HG03280 (cell line): ENCODE measurements at regions not wholly inside any gene's neighbourhood (a gene's known extent, or its start where the extent isn't known, plus 50 kb on each side); places are given as distances from the start of the nearest gene placed in this dataset.

Experiments used
- ATAC-seq: cut with Tn5 transposase; IDR thresholded peaks from one replicate; pipeline ENCODE4 v1.9.1; 2021; ENCODE audit warnings: mild to moderate bottlenecking, moderate library complexity; ENCODE audit not compliant: unreplicated experiment

DNA sequence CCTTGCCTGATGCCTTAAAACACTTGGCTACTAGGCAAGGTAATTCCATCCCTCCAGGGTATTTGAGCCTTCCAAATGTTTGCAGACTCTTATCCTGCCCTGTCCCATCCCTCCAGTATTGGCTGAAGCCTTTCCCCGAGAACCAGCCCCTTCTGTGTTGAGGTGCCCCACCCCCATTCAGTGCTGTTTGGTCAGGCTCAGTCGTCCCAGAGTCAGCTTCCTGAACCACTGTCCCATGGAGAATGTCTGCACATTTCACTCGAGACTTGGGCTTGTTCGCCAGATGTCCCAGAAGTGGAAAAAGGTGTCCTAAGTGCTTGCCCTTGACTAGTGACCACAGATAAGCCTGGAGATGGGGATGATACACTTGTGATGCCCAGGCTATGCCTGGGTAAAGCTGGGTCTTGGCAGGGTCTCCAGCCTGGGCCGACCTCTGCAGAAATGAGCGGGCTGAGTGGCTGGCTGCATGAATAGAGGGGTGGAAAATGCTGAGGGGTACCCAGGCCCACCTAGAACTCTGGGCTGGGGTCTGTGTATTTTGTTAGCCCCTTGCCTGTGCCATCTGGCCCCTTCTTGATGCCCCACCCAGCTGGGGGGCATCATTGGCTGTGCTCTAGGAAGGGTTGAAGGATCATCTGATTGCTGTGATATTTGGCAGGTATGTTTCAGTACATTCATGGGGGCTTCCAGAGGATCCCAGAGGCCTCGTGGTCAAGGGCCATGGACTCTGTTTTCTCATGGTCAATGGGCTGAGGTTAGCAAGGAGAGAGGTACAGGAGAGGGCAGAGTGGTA lies 178.4 kb downstream of the MACROH2A1 start:
- no peak for ATAC-seq

DNA sequence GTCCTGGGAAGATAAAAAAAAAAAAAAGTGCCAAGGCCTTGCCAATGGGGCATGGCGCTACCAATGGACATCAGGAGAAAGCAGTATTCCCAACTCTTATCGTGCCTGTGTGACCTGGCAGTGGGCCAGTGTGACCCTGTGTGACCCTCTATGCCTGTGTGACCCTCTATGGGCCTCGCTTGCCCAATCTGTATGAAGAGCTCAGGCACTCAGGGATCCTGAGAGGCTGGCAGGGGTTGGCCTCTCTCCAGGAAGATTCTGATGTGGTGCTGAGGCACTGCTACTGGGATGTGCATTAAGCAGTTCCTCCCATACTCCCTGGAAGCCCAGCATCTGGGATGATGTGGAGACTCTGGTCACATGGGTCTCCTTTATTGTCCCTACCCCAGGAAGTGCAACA lies 179.2 kb downstream of the MACROH2A1 start:
- ATAC-seq, result no peak

DNA sequence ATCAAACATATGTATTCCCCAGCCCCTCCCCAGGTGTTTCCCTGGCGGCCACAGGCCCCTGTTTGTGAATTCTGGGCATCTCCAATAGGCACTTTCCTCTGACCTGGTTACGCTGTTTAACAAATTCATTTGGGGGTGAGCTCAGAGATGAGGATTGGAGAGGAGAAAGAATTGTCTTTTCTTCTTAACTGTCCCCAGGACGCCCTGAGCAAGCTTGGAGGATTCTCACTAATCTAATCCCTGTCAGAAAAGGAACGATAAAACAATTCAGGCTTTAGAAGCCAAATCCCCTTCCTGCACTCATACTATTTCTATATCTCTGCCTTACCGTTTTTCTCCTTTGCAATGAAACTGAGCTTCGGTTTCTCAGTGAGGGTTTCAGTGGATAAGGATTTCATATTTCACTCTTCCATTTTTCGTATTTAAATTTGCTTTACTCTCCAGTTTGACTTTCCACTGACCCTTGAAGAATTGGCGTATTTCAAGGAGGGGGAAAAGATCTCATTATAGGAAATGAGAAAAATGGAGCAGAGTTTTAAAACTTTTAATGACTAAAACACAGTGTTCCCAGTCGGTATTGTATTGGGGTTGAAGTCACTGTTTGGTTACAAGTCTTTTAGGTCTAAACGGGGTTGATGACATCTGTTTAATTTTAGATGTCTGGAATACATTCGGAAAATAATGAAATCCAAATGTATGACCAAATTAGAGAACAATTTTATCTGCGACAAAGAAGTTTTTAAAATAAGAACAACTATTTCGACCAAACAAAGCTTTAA lies 180.1 kb downstream of the MACROH2A1 start:
- no peak for ATAC-seq

DNA sequence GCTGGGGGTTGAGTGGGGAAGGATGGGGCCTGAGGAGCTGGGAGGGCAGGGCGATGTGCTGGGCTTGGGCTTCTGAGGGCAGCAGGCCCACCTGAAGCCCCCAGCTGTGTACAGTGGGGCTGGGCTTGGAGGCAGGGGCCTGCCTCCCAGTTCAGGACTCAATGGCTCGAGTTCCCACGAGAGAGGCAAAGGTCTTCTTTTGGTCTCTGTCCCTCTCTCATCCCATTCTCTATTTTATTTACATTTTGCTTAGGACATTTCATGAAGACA lies 180.6 kb downstream of the MACROH2A1 start:
- no peak for ATAC-seq

DNA sequence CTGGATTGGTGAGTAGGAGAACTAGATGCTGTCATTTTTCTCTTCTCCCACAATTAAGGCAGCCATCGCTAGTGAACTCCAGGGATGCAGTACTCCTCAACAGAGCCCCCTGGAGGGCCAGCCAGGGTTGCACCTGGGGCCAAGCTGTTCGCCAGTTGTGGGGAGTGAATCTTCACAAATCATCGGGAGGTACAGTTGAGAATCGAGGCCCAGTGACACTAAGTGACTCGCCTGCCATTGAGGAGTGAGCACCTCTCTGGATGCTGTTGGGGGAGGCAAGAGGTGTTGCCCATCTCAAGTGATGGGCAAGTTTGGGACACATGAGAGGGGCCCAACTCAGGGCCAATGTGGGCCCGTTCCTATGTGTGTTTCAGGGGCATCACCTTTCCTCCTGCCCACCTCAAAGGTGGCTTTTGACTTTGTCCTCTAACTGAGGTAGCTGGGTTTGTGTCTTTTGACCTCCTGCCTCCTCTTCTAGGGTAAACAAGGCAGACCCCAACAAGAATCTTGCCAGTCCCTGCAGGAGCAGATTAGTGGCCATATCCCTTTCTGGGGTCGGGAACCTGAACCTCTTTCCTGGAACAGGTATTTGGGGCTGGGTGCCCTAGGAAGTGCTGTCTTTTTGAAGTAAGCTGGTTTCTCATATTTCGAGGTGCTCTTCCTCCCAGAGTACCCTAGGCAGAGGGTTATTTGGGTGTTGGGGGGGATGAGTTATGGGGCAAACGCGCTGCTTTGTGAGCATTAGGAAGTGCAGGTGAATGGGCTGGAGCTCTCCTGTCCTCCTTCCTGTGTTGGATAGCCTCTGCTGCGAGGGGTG lies 181.2 kb downstream of the MACROH2A1 start:
- ATAC-seq, result no peak

DNA sequence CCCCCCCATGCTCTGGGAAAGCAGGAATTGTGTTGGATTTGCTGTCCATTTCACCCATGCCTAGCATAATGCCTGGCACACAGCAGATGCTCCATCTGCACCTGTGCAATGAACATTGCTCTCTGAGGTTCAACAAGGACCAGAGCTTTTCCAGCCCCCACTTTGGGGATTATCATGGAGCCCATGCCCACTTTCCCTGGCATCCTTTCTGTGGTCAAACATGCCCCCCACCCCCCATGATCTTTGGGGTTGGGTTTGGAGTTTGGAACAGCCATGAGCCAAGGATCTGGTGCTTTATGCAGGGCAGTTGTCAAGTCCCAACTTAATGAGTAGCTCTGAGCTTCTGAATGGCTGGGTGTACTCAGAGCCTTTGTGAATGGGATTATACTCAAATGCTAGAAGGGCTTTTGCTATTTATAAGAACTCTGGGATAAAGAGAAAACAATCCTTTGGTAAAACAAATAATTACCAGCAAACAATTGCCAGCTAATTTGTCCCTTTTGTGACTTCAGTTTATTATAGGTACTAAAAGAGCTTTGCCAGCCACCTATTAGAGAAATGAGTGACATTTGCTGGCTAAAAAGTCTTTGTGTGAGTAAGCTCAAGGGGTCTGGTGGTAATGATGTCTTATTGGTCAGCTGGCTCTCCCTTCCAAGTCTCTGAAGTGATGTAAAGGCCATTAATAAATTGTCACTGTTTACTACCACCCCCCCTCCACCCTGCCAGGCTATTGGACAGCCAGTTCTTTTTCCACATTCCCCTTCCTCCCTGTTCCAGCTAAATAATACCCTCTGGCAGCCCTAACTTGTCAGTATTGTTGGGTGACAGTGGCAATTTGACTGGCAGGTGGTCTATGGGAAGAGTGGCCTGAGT lies 182.3 kb downstream of the MACROH2A1 start:
- ATAC-seq, result no peak

DNA sequence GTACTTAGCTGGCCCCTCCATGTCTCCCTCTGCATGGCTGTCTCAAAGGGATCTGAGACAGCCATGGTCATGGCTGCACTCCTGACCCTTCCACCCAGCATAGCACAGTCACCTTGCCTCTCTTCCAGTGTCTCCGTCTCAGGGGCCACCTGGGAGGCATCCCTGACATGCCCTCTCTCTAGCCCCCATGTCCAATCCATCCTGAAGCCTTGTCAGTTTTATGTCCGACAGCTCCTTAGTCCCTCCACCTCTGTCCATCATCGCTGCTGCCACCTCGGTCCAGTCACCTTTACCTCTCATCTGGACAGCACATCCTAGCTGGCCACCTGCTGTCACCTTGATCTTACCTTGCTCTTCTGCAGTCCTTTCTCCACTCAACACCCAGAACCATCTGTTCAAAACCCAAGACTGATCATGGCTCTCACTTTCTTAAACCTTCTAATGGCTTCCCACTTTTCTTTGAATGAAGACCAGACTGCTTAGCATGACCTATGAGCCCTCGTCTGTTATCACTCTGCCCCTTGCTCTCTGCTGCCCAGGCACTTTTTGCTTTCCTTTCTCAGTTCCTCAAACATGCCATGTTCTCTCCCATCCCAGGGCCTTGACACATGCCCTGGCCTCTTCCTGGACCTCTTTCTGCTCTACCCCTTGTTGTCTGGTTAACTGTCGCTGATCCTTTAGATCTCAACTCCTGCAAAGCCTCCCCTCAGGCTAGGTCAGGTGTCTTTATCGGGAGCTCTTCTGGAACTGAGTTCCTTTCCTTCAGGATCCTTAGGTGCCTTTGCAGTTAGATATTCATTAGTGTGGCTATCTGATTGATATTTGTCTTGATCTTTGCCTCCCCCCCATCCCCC lies 181.8 kb upstream of the PITX1 start:
- no peak for ATAC-seq

DNA sequence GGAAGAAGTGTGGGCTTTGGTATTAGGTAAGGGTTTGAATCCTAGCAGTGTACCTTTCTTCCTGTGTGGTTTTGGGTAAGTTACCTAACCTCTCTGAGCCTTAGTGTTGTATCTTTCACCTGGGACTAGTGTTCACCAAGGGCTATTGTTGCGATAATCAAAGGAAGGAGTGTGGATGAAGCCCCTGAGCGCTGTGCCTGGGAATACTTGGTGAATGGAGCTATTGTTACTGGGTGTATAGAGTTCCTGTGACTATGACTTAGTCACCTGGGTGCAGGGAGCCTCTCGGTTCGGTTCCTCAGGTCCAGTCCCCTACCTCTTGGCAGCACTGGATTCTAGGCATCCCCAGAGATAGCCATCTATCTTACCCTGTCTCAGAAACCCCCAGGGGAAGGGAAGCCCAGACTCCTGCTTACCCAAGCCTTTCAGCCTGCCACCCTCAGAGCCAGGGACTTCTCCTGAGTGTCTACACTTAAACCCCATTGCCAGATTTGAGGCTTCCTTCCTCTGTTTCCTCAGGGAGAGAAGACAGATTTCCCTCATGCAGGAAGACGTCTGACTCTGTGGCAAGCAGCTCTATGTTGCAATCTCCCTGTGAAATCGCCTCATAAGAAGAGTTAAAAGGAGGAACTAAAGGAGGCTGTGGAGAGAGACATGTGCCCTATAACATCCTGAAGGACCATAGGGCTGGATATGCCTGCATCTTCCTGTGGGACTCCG lies 181.0 kb upstream of the PITX1 start:
- ATAC-seq, result no peak

DNA sequence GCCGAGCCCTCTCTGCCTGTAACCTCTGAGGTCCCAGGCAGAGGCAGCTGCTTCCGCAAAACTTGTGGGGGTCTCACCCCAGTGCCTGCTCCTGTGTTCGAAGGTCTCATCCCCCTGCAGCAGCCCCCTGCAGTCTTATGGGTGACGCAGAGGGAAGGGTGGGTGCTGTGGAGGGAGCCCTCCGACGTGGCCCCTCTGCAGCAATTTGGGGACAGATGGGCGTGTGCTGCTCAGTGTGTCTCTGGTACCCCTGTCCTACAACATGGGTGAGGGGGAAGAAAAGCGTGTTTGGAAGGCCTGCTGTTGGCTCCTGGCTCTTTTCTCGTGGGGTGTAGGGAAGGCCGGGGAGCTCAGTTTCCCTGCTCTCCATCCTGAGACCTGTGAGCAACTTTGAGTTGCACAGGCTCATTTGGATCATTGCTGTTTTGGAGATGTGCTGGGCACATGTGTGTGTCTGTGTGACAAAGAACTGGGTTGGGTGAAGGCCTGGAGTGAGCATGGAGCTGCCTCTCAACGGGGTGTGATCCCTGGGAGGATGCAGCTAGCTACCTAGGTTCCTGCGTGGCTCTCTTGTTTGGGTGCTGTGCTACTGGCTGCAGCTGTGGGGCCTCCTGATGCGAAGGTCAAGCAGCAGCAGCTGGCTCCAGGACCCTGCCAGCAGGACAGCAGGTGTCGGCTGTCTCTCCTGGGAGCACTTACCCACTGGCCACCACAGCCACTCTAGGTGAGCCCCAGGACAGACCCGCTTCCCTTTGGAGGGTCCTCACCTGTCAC lies 179.6 kb upstream of the PITX1 start:
- no peak for ATAC-seq

DNA sequence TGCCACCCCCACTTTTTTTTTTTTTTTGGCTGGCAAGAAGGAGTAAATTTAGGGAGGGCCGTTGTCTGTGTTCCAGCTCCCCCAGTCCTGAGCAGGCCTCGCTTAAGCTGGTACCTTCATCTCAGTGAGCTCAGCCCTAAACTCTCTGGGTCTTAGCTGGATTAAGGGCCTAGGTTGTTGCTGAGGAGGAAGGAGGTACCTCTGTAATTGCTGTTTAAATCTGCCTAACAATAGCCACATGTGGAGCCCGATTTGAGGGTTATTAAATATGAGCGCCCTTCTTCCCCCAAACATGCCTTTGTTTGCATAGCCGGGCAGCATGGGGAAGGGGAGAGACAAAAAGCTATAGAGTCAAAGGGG lies 179.0 kb upstream of the PITX1 start:
- ATAC-seq, result no peak

DNA sequence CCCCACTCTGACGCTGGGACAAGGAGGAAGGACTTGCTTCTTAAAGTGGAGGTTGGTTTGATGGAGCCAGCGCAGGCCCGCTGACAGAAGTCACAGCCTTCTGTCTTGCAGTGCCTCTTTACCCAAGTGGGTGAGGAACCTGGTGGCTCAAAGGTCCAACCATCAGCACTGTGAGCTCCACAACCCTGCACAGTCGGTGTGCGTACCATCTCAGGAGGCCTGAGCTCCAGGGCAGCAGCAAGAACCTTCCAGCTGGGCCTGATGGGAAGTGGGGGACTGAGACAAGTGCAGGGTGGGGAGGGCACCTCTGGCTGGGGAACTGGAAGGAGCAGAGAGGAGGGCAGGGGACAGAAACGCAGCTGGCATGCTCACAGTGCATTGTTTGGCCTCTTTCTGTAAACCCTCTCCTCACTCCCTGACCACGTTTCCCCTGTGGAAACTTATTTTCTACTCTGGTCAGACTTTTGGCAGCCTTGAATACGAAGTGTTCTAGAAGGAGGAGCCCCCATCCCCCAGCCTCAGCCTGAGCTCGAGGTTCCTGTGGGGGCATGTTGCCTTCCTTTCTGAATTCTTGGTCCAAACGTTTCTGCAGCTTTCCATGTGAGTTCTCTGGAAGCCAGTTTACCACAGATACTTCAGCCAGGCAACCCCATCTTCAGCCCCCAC lies 178.5 kb upstream of the PITX1 start:
- ATAC-seq, result no peak

DNA sequence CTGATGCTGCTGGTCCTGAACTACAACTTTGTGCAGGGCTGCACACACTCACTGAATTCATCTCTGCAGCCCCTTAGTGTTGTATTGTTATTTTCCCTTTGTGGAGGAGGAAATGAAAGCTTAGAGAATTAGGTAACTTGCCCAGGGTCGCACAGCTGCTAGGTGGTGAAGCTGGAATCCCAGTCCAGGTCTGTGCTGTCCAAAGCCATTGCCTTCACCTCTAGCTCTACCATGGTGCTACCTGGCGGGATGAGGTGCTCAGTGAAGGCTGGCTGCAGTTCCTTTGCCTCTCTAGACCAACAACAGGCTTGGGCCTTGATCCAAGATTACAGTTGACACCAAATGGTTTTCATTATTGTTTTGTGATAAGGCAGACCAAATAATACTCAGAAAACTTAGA lies 177.8 kb upstream of the PITX1 start:
- no peak for ATAC-seq

DNA sequence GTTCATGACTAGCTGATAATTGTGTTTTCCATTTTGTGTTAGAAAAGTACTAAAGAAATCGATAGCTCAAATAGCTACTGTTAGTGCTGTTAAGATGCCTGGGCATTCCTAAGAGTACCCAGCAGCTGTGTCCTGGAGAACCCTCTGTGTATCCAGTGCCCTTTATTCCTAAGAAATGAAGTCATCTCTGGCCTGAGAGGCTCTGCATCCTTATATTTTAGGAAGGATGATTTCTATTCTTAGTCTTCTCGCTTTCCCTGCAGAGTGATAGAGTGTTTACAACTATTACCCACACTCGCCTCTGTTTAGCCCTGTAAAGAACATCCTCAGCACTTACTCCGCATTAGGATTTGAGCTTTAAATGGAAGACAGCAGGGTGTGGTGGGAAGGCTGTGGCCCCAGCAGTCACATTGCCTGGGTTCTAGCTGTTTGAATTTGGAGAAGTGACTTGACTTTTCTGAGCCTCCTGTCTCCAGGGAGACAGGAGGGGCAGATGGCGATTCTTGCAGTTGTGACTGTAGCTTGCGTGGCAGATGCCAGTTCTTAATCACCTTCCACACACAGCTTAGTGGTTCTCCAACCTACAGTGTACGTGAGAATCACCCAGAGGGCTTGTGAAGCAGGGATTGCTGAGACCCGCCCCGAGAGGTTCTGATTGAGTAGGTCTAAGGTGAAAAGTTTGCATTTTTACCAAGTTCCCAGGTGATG lies 177.2 kb upstream of the PITX1 start:
- no peak for ATAC-seq

DNA sequence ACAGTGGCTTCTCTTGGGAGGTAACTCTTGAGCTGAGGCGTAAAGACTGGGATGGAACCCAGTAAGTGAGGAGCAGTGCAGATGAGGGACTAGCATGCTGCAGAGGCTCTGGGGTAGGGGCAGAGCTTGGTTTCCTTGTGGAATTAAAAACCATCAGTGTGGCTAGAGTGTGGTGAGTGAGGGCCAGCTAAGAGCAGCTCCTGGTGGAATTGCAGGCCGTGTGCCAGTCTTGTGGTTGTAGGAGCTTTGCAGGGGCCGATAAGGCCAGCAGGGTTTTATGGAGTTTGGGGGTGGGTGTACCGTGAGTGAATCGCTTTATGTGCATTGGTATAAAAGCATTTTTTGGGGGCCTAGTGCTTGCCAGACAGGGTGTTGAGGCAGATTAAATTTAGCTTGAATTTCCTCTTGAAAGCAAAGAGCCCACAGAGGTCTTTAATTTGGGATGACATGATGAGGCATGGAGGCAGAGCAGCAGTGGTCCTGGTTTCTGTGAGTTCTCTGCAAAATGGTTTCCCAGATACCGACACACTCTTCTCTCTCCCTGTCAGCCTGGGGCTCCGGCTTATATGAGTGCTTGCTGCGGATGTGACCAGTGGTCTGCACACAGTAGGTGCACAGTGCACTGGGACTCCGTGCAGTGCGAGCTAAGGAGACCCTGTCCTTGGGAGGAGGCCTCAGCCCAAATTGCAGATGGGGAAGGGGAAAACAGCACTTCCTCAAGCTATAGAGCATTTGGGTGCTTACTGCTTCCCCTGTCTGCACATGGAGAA lies 176.4 kb upstream of the PITX1 start:
- no peak for ATAC-seq

DNA sequence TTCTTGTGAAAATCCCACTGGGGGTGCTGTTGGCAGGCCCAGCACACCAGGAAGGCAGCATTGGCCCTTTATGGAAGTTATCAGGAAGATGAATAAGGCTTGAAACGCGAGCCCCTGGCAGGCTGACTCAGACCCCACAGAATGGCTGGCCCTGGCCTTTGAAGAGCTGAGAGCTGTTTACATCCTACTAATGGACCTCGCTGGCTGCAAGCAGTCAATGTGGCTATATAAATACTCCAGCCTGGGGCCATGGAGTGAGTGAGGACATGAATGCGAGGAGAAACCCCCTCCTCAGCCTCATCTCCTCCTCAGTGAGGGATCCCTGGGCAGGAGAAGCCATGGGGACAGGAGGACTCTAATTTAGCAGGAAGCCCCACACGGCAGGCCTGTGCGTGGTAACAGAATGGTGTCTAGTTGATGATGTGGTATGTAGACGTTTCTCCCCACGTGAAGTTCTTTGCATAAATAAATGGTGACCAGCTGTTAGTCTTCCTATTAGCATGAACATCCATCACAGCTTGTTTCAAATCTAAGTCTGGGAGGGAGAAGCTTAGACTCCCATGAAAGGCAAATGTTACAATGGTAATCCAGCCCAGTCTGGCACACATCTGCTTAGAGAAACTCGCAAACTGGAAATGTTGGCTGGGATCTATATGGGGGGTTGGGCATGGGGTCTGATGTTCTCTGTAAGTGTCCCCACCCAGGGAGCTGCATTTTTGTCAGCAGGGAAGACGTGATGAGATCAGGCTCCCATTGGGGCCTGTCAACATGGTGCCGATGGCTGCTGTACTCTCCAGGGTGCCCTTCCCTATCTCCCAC lies 175.1 kb upstream of the PITX1 start:
- no peak for ATAC-seq

DNA sequence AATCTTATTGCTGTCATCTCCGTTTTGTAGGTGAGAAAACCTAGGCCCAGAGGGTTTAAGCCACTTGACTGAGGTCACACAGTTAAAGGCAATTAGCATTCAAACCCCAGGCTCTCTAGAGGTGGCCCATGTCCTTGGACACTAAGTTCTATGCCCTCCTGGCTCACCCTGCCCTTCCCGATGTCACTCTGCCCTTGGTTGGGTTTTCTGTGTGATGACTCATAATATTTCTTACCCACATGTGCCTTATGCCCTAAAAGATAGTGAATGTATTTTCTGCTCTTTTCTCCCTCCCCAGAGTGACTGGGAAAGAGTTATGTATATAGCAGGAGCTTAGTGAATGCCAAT lies 174.5 kb upstream of the PITX1 start:
- no peak for ATAC-seq
